H7 (cell line): ENCODE measurements at regions not wholly inside any gene's neighbourhood (a gene's known extent, or its start where the extent isn't known, plus 50 kb on each side); places are given as distances from the start of the nearest gene placed in this dataset.

Source experiments
- DNase-seq: peaks from one replicate; pipeline ENCODE4 v3.0.0; 2012
- H3K27me3 ChIP-seq: 2 replicates; pipeline ENCODE4 v1.6.0; 2011; ENCODE audit warnings: mild to moderate bottlenecking, low read length; ENCODE audit not compliant: control insufficient read depth, insufficient read depth
- H3K36me3 ChIP-seq: replicated peaks from 2 replicates; pipeline ENCODE4 v1.5.1; 2011; ENCODE audit warnings: low read length; ENCODE audit not compliant: control insufficient read depth, insufficient read depth
- H3K4me3 ChIP-seq: 2 replicates; pipeline ENCODE4 v1.5.1; 2011; ENCODE audit warnings: low read depth, mild to moderate bottlenecking, control low read depth, low read length, moderate library complexity; ENCODE audit not compliant: insufficient read depth

DNA sequence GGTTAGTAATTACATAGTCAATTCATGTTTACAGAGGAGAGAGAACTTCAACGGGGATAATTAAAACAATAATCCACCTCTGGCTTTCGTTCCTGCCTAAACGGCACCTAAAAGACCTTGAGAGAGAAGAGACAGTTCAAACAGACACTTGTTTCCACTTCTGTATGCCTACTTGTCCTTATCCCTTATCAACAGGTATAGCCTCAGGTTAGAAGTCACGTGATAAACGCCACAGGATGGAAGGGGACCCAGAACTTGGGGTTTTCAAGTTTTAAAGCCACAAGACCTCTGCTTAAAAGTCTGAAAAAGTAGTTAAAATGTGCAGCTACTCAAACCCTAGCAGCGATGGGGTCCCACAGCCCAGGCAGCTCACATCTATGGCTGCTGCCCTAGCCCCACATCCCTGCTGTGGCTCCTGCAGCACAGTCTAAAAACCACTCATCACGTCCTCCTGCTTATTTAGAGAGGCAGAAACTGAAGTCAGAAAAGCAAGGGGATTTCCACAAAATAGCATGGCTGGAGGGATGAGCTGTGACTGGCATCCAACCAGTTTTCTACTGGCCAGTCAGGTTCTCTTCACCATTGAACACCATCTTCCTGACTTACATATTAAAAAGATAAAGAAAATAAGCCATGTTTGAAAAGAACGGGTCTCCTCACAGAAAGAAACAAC lies 51.2 kb upstream of the SEC16B start:
- Histone ChIP-seq H3K27me3 (no peaks in the 10 kb centered on the region; the same call in 1 of the 2 replicates), H3K36me3 (no peaks in the 10 kb centered on the region; the same call in 1 of the 2 replicates), H3K4me3 (no peak overlapping the region)
- DNase-seq = no peak

DNA sequence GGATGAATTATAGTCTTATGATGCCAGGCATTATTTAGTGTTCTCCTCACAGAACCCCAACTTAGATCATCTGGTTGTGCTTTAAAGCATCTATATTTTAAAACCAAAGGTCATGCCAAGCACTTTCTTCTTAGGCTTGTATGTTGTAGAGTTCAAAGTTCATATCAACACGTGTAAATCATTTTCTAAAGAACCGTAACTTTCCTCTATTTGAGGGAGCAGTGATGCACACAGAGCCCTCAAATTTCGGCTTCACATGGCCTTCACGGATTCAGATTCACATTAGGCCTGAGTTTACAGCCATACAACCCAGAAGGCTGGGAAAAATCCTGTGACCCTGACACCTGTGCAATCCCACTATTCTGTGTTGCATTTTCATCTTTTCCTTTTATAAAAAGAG lies 52.1 kb upstream of the SEC16B start:
- H3K27me3 ChIP-seq = no peaks in the 10 kb centered on the region; the same call in 1 of the 2 replicates
- no peaks in the 10 kb centered on the region; the same call in 1 of the 2 replicates for H3K36me3 ChIP-seq
- H3K4me3 ChIP-seq = no peak overlapping the region
- no peak for DNase-seq

DNA sequence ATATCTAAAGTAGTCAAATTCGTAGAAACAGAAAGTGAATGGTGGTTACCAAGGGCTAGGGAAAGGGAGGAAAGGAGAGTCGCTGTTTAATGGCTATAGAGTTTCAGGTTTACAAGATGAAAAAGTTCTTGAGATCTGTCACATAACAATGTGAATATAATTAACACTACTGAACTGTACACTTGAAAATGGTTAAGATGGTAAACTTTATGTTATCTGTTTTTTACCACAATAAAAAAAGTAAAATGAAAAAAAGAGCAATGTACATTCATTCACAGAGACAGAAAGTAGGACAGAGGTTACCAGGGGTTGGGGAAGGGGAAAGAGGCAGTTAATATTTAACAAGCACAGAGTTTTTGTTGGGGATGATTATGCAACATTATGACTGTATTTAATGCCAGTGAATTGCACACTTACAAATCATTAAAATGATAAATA lies 53.3 kb upstream of the SEC16B start:
- DNase-seq = no peak
- Histone ChIP-seq H3K4me3 (no peak overlapping the region), H3K27me3 (no peaks in the 10 kb centered on the region; the same call in 1 of the 2 replicates), H3K36me3 (no peaks in the 10 kb centered on the region; the same call in 1 of the 2 replicates)

DNA sequence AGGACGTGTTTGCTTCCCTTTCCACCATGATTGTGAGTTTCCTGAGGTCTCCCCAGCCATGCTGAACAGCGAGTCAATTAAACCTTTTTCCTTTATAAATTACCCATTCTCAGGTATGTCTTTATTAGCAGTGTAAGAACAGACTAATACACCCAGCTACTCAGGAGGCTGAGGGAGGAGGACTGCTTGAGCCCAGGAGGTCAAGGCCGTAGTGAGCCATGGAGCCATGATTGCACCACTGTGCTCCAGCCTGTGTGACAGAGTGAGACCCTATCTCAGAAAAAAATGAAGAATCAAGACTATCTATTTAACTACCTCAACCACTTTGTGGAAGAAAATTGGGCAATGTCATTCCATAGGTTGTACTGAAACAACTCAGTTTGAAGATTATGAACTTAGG lies 54.6 kb upstream of the SEC16B start:
- Histone ChIP-seq H3K4me3 (no peak overlapping the region), H3K36me3 (no peaks in the 10 kb centered on the region; the same call in 1 of the 2 replicates), H3K27me3 (no peaks in the 10 kb centered on the region; the same call in 1 of the 2 replicates)
- no peak for DNase-seq

DNA sequence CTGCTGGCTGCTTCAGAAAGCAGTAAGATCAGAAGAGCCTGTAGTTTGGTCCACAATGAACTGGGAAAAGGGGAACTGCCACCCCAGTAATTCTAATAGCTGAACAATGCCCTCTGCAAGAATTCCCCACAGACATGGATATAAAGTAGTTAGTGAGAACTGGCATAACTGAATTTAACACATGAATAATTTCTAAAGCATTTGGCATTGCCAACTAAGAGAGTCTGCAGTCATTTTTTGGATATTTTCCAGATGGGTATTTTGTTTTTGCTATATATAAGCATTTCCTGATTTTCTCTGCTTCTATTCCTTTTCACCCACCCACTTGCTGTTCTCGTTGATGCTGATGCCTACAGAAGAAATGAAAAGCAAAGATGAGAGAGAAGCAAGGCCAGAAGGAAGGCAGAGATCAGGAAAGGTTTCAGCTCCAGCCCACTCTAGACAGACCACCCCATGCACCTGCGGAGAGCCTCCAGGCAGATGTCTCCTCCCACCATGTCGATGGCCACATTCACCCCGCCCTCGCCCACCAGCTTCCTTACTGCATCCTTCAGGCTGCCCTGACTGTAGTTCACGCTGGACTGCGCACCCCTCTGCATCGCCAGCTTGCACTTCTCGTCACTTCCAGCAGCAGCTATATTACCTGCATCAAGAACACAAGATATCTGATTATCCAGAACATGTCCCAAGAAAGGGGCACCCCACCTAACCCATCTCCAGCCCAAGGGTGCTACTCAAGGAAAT lies 55.9 kb upstream of the SEC16B start:
- no peaks in the 10 kb centered on the region; the same call in 1 of the 2 replicates for H3K36me3 ChIP-seq
- H3K4me3 ChIP-seq = no peak overlapping the region
- H3K27me3 ChIP-seq = no peaks in the 10 kb centered on the region; the same call in 1 of the 2 replicates
- DNase-seq = no peak

DNA sequence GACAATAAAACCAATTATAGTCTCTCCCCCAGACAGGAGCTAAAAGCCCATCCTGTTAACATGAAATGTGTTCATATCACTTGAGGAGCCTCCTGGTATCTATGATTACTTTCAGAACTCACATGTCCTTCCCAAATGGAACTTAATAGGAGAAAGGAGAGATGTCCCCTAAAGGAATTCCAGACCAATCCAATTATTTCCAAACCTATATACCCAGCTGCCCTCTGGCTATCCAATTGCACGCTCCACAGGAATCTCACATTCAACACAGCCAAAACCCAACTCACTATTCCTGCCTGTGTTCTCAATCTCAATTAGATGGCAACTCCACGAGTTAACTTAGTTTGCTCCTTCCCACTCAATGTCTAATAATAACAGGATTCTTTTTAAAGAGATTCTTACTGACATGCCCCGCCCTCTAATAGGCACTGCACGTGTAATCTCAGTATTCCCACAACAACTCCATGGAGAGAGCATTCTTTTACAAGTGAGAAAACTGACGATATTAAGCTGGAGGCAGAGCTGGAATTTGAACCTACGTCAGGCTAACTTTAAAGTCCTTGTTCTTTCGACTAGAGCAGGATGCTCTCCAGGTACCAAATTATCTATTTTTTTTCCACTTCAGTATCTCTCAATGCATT lies 59.1 kb upstream of the SEC16B start:
- no peak overlapping the region for H3K4me3 ChIP-seq
- H3K36me3 ChIP-seq = no peaks in the 10 kb centered on the region; the same call in 1 of the 2 replicates
- DNase-seq = no peak
- H3K27me3 ChIP-seq = no peaks in the 10 kb centered on the region; the same call in 1 of the 2 replicates

DNA sequence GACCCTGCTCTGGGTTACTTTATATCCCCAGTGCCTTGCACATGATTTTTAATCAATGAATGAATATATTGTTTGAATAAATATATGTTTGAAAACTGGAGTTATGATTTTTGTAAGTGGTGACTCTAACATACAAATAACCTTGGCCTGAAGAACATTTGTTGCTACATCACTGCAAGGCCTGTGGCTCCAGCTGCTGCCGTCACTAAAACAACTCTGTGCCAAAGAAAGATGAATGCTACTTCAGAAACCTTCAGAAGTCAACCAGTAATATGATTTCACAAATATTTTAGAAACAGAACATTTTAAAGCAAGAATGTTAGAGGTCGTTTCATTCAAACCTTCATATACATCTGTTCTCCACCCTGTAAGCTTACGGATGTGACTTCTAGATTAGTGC lies 60.6 kb upstream of the SEC16B start:
- Histone ChIP-seq H3K4me3 (no peak overlapping the region), H3K36me3 (no peaks in the 10 kb centered on the region), H3K27me3 (no peaks in the 10 kb centered on the region; the same call in 1 of the 2 replicates)
- DNase-seq = no peak

DNA sequence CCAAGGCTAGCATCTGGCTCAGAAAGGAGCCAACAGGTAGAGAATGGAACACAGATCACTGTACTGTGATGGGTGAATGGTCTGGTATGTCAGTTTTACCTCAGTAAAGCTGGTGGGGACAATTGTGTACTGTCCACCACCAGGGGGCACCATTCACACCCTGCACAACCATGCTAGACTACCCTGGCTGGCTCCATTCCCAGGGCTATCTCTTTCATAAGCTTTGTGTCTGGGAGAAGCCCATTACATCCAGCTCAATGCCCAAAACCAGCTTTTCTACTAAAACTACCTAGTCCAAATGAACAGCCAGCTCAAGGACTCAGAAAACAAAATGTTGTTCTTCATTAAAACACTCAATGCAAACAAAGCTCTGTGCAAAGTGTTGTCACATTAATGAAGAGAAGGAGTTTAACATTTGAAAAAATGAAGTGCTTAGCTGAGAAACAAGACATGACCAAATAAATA lies 62.0 kb upstream of the RASAL2 start:
- Histone ChIP-seq H3K4me3 (no peak overlapping the region), H3K36me3 (no peaks in the 10 kb centered on the region), H3K27me3 (no peaks in the 10 kb centered on the region)
- DNase-seq = peak; percentile 79

DNA sequence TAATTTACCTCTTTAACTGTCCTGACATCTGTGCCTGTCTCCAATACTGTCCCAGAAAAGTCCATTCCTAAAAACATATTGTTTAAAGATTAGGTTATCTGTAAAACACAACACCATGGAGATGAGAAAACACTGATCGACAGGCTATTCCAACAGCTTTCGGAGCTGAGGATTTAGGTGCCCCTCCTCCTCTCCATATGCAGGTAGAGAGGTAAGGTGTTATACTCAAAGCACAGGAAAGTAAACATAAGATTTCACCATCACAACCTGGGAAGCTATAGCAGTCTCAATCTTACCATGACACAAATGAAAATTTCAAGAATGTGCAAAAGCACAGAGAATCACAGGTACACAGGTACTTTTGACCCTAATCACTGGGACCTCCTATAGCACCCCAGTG lies 60.9 kb upstream of the RASAL2 start:
- Histone ChIP-seq H3K4me3 (no peak overlapping the region), H3K27me3 (no peaks in the 10 kb centered on the region), H3K36me3 (no peaks in the 10 kb centered on the region)
- no peak for DNase-seq

DNA sequence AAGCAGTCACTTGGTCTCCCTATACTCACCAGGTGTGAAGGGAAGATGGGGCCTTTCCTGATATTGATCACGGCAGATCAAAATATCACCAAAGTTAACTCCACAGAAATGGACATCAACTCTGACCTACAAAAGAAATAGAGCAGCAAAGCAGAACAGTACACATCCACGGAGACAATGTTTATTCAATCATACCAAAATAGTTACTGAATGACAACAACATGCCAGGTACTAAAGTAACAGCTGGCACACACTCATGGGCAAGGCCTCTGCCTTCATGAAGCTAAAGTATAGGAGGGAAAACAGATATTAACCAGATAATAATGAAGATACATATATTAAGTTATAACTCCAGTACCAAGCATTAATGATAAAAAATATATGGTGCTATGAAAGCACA lies 59.2 kb upstream of the RASAL2 start:
- H3K4me3 ChIP-seq = no peak overlapping the region
- H3K36me3 ChIP-seq = no peaks in the 10 kb centered on the region
- H3K27me3 ChIP-seq = no peaks in the 10 kb centered on the region
- no peak for DNase-seq

DNA sequence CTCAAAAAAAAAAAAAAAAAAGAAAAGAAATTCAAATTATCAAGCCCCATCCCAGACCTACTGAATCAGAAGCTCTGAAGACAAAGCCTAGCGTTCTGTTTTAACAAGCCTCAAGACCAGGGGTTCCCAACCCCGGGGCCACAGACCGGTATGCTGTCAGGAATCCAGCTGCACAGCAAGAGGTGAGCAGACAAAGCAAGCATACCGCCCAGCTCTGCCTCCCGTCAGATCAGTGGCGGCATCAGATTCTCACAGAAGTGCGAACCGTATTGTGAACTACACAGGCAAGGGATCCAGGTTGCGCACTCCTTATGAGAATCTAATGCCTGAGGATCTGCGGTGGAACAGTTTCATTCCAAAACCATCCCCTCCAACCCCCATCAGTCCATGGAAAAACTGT lies 57.8 kb upstream of the RASAL2 start:
- no peak for DNase-seq
- H3K36me3 ChIP-seq = no peaks in the 10 kb centered on the region
- no peaks in the 10 kb centered on the region for H3K27me3 ChIP-seq
- no peak overlapping the region for H3K4me3 ChIP-seq

DNA sequence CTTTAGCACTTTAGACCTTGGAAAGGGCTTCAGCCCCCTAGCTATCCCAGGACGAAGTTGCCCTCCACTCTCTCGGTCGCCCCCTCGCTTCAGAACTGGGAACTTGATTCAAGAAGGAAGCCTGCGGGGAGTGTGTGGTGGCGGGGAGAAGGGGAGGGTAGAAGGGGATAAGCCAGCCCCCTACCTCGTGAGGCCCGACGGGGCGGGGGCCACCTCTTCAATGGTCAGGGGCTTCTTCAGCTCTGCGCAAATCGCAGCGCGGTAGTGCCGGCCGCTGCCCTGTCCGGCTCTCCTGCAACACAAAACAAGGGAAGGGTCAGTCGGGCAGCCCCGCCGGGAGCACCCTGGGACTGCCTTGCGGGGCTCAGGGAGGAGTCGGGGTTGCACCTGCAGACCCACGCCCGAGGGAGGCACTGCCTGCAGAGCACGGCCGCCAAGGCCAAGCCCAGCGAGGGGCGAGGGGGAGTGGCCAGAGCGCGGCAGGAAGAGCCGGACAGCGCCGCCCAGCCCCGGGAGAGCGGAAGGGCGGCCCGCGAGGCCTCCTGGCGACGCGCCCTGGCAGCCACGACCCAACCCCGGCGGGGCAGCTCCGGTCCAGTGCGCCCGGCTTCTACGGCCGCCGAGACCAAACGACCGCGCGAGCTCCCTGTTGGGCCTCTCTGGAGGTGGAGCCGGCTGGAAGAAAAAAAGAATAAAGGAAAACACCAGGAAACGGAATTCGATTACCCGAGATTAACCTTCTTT lies 56.2 kb upstream of the RASAL2 start:
- no peaks in the 10 kb centered on the region for H3K36me3 ChIP-seq
- H3K4me3 ChIP-seq = peak overlapping the region; percentile 68
- DNase-seq = peak; percentile 94

DNA sequence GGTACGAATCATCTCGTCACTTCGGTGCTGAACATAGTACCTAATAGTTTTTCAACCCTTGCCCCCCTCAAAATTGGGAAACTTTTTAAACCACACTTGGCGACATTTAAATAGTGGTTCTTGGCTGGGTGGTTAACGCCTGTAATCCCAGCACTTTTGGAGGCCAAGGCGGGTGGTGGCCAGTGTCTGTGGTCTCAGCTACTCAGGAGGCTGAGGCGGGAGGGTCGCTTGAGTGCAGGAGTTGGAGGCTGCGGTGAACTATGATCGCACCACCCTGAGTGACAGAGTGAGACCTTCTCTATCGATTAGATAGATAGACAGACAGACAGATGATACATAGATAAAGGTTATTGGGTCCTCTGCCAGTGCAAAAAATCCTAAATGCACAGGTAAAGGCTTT lies 55.5 kb upstream of the RASAL2 start:
- Histone ChIP-seq H3K27me3 (no peaks in the 10 kb centered on the region), H3K36me3 (no peaks in the 10 kb centered on the region), H3K4me3 (peak overlapping the region; percentile 68)
- DNase-seq = no peak

More for the DNA sequence above, 56.2 kb upstream of the RASAL2 start:
- no peaks in the 10 kb centered on the region for H3K27me3 ChIP-seq

DNA sequence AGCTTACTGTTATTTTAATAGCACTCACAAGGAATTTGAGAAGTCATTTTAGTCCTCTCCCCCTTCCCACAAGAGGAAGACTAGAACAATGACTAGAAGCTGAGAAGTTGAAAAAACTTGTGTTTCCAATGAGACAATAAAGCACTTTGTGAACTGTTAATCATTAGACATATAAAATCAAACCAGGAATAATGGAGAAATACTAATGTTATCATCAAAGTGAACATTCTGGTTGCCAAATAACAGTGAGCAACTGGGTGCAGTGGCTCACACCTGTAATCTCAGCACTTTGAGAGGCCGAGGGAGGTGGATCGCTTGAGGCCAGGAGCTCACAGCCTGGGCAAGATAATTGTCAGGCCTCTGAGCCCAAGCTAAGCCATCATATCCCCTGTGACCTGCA lies 54.0 kb upstream of the RASAL2 start:
- Histone ChIP-seq H3K36me3 (no peaks in the 10 kb centered on the region), H3K27me3 (no peaks in the 10 kb centered on the region), H3K4me3 (no peak overlapping the region)
- no peak for DNase-seq
